ENCODE measurements at regions not wholly inside any gene's neighbourhood (a gene's known extent, or its start where the extent isn't known, plus 50 kb on each side); places are given as distances from the start of the nearest gene placed in this dataset.

DNA sequence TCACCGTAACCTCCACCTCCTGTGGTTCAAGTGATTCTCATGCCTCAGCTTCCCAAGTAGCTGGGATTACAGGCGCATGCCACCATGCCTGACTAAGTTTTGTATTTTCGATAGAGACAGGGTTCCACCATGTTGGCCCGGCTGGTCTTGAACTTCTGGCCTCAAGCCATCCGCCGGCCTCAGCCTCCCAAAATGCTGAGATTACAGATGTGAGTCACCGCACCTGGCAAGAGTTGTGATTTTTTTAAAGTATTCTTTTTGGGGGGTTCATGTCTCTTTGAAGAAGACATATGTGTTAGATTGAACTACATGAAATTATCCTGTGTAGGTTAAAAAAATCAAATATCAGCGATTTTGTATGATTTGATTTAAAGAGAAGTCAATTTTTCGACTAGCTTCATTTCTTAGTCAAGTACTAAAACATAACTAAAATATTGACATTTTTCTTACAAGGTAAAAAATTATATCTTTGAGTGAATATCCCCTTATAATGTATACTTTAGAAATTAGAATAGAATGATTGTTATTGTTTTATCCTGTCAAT, 60.3 kb upstream of the ANTXR2 start:
- no peak overlapping the region for H3K27ac ChIP-seq
- H3K27me3 ChIP-seq = no peaks in the 10 kb centered on the region
- no peaks in the 10 kb centered on the region for H3K4me1 ChIP-seq
- H3K36me3 ChIP-seq = no peaks in the 10 kb centered on the region
- DNase-seq = no peak
- no peak overlapping the region for H3K4me3 ChIP-seq
- 87% methylated on average over 9 of the region's 9 CpGs for WGBS (ENCODE audit: insufficient coverage, low coverage, low lambda C conversion rate, missing lambda C conversion rate)
- ATAC-seq = no peak
- H3K9me3 ChIP-seq = no peaks in the 10 kb centered on the region
- TF ChIP-seq POLR2A (IDR thresholded peaks at IDR 0.05) (no peak), CTCF (IDR thresholded peaks at IDR 0.05) (no peak)
- intact Hi-C loops (cut with DNase I) = no loop called here

DNA sequence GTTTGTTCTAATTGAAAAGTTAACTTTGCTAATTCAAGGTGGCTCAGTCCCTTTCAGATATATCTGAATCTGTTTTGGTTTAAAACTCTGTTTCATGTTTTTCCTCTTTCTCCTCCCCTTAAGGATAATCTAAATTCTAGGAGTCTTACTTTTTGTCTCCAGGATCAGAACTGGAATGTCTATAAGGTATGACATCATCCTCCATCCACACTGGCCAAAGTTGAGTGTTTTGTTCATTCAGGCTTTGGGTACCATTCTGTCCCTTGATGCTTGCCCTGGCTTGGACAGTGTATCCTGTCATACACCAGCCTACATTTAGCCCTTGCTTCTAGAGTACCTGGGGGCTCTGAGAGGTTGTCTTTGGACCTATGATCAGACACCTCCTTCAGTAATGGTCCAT, 56.8 kb upstream of the ANTXR2 start:
- ATAC-seq (no peak), DNase-seq (no peak)
- Histone ChIP-seq H3K27ac (no peak overlapping the region), H3K4me3 (no peak overlapping the region), H3K36me3 (no peaks in the 10 kb centered on the region), H3K9me3 (no peaks in the 10 kb centered on the region), H3K27me3 (no peaks in the 10 kb centered on the region), H3K4me1 (no peaks in the 10 kb centered on the region)
- intact Hi-C loops (cut with DNase I) = no loop called here
- TF ChIP-seq POLR2A (IDR thresholded peaks at IDR 0.05) (no peak), CTCF (IDR thresholded peaks at IDR 0.05) (no peak)

DNA sequence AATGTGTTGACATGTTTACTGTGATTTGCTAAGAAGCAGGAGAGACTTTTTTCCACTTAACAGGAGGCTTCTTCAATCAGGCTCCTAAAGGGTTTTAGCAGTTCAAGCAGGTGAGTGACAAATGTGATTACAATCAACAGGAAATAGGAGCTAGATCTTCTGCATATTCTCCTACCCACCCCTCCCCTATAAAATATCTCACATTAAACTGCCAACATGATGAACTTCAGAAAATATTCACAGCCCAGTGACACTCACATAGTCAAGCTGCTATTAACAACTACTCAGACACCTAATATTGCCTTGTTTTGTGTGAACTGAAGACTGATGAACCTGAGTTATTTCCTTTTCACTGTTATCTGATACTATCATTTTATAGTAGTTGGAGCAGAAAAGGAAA, 55.9 kb upstream of the ANTXR2 start:
- Histone ChIP-seq H3K27ac (no peak overlapping the region), H3K9me3 (no peaks in the 10 kb centered on the region), H3K36me3 (no peaks in the 10 kb centered on the region), H3K4me1 (no peaks in the 10 kb centered on the region), H3K27me3 (no peaks in the 10 kb centered on the region), H3K4me3 (no peak overlapping the region)
- ATAC-seq (no peak), DNase-seq (no peak)
- intact Hi-C loops (cut with DNase I) = no loop called here
- TF ChIP-seq POLR2A (IDR thresholded peaks at IDR 0.05) (no peak), CTCF (IDR thresholded peaks at IDR 0.05) (no peak)

DNA sequence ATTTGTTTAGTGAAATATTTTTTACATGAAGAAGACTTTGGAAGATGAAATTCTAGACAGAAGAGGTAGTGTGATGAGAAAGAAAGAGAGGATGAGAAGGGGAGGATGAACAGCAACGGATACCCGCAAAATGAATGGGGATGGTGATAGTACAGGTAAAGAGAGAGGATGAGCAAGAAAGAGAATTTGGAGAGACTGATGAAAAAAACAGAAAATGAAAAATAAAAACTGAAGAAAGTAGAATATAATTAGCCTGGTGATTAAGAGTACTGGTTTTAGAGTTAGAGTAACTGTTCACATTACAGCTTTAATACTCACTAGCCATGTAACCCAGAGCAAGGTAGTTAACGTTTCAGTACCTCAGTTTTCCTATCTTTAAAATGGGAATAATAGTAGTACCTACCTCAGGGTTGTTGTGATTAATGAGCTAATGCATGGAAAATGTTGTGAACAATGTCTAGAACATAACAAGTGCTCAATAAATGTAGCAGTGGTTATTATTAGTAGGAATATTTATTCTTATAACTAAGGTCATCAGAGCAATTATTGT, 54.9 kb upstream of the ANTXR2 start:
- 68% methylated on average over 3 of the region's 3 CpGs for WGBS (ENCODE audit: insufficient coverage, low coverage, low lambda C conversion rate, missing lambda C conversion rate)
- TF ChIP-seq CTCF (IDR thresholded peaks at IDR 0.05) (no peak), POLR2A (IDR thresholded peaks at IDR 0.05) (no peak)
- ATAC-seq = no peak

DNA sequence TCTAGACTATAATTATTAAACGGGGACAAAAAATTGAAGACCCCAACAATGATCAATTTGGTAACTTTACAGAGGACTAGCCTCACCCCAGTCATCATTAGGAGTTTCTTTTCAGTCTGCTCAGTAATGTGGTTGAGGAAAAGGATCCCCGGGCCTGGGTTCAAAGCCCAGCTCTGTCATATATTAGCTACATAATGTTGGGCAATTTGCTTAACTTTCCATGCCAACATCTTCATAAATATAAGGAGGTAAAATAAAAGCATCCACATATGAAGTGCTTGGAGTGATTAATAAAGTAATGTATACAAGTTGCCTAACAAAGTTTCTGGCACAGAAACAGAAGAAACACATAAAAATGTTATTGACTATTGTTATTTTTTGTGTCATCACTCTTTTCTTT, 53.4 kb upstream of the ANTXR2 start:
- intact Hi-C loops (cut with DNase I) = no loop called here
- Histone ChIP-seq H3K27me3 (no peaks in the 10 kb centered on the region), H3K27ac (no peak overlapping the region), H3K4me1 (no peaks in the 10 kb centered on the region), H3K9me3 (no peaks in the 10 kb centered on the region), H3K4me3 (no peak overlapping the region), H3K36me3 (no peaks in the 10 kb centered on the region)
- no peak for ATAC-seq
- WGBS (ENCODE audit: insufficient coverage, low coverage, low lambda C conversion rate, missing lambda C conversion rate) = 70% methylated on average over 2 of the region's 2 CpGs
- DNase-seq = no peak
- no peak for TF ChIP-seq POLR2A (IDR thresholded peaks at IDR 0.05)
- no peak for TF ChIP-seq CTCF (IDR thresholded peaks at IDR 0.05)

More for the DNA sequence above, 54.9 kb upstream of the ANTXR2 start:
- Histone ChIP-seq H3K9me3 (no peaks in the 10 kb centered on the region), H3K4me1 (no peaks in the 10 kb centered on the region), H3K27me3 (no peaks in the 10 kb centered on the region), H3K36me3 (no peaks in the 10 kb centered on the region), H3K4me3 (no peak overlapping the region), H3K27ac (no peak overlapping the region)
- intact Hi-C loops (cut with DNase I) = no loop called here
- DNase-seq = no peak
